Activated B cell treated with CpG ODN at 0.5 μM for 24 hours (primary cell): ENCODE measurements at regions not wholly inside any gene's neighbourhood (a gene's known extent, or its start where the extent isn't known, plus 50 kb on each side); places are given as distances from the start of the nearest gene placed in this dataset.
A peak's percentile ranks its signal among the peaks of the same experiment; 100 is the strongest.

ENCODE experiments used
- ATAC-seq: fragments of 200-7000 bp; cut with Tn5 transposase; one replicate; pipeline ENCODE4 v1.10.0; 2021; ENCODE audit warnings: low read depth, mild to moderate bottlenecking, moderate library complexity
- CTCF ChIA-PET: fragments of 350-600 bp; sonication (Branson Sonifier 250); formaldehyde crosslinking; loops from one replicate; lab custom pipeline; 2021; ENCODE audit warnings: antibody characterized with exemption; lab: Charles Lee
- POLR2A ChIA-PET: fragments of 350-600 bp; sonication (Branson Sonifier 250); formaldehyde crosslinking; loops from one replicate; lab custom pipeline; 2021; ENCODE audit warnings: antibody characterized with exemption; lab: Charles Lee
- DNase-seq: peaks from one replicate; pipeline ENCODE4 v3.0.0; 2022
- H3K27ac Mint-ChIP-seq: one replicate; pipeline ENCODE4 v1.8.0; 2020; ENCODE audit warnings: mixed read lengths
- H3K27me3 Mint-ChIP-seq: one replicate; pipeline ENCODE4 v1.8.0; 2021; ENCODE audit warnings: mixed read lengths
- H3K36me3 Mint-ChIP-seq: one replicate; pipeline ENCODE4 v1.8.0; 2021; ENCODE audit warnings: low read depth, mixed read lengths
- H3K4me1 Mint-ChIP-seq: one replicate; pipeline ENCODE4 v1.8.0; 2021; ENCODE audit warnings: mixed read lengths
- H3K4me3 Mint-ChIP-seq: one replicate; pipeline ENCODE4 v1.8.0; 2020; ENCODE audit warnings: mild to moderate bottlenecking, mixed read lengths
- H3K9me3 Mint-ChIP-seq: one replicate; pipeline ENCODE4 v1.8.0; 2020; ENCODE audit warnings: mixed read lengths
- intact Hi-C: fragments of 100-400 bp; cut with micrococcal nuclease; formaldehyde crosslinking; loops from one replicate; pipeline ENCODE4 v1.15.1; 2024
- TF ChIP-seq, protein P1 (sequence below): fragments of 200-600 bp; IDR thresholded peaks from one replicate; pipeline ENCODE4 v1.8.0; 2022; ENCODE audit warnings: antibody characterized with exemption, mild to moderate bottlenecking

DNA sequence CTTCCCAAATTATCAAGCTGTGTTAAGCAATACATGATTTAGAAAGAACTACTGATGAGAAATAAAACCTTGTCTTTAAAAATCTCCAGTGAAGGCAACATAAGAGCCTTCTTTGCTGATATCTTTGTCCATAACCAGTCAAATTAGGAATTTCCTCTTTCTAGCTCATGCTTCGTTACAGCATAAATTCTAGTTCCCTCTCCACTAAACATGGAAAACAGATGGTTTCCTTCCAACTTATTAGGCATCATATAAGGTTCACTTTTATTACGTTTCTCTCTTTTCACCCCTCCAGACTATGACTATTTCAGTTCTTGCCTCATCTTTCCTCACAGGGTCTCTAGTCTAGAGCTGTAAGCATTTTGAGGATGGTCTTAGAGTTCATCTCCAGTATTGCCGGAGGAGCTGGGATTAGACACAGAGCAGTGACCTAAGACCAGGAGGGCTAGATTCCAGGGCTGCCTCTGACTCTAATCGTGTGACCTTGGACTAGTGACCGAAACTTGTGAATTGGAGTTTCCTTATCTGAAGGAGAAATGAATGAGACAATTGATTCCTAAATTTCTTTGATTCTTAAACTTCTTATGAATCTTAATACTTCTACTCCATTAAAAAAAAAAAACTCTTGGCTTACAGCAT lies 195.5 kb upstream of the APCDD1 start:
- H3K27ac Mint-ChIP-seq = no peak overlapping the region
- CTCF ChIA-PET = no interaction called here
- POLR2A ChIA-PET = no interaction called here
- DNase-seq = no peak
- no peaks in the 10 kb centered on the region for H3K27me3 Mint-ChIP-seq
- no peaks in the 10 kb centered on the region for H3K36me3 Mint-ChIP-seq
- intact Hi-C loops = no loop called here
- TF ChIP-seq, protein P1, sequence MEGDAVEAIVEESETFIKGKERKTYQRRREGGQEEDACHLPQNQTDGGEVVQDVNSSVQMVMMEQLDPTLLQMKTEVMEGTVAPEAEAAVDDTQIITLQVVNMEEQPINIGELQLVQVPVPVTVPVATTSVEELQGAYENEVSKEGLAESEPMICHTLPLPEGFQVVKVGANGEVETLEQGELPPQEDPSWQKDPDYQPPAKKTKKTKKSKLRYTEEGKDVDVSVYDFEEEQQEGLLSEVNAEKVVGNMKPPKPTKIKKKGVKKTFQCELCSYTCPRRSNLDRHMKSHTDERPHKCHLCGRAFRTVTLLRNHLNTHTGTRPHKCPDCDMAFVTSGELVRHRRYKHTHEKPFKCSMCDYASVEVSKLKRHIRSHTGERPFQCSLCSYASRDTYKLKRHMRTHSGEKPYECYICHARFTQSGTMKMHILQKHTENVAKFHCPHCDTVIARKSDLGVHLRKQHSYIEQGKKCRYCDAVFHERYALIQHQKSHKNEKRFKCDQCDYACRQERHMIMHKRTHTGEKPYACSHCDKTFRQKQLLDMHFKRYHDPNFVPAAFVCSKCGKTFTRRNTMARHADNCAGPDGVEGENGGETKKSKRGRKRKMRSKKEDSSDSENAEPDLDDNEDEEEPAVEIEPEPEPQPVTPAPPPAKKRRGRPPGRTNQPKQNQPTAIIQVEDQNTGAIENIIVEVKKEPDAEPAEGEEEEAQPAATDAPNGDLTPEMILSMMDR = no peak
- H3K4me1 Mint-ChIP-seq = peaks cover 35% of the 10 kb centered on the region
- no peak for ATAC-seq
- no peaks in the 10 kb centered on the region for H3K9me3 Mint-ChIP-seq
- no peak overlapping the region for H3K4me3 Mint-ChIP-seq

GRCh38 chr18:10259901-10260300 lies 194.5 kb upstream of the APCDD1 start:
- POLR2A ChIA-PET = no interaction called here
- no peak for DNase-seq
- no peaks in the 10 kb centered on the region for H3K9me3 Mint-ChIP-seq
- H3K4me3 Mint-ChIP-seq = no peak overlapping the region
- TF ChIP-seq, protein P1 = no peak
- H3K4me1 Mint-ChIP-seq = peaks cover 37% of the 10 kb centered on the region
- no peaks in the 10 kb centered on the region for H3K27me3 Mint-ChIP-seq
- intact Hi-C loops = no loop called here
- H3K36me3 Mint-ChIP-seq = no peaks in the 10 kb centered on the region
- H3K27ac Mint-ChIP-seq = no peak overlapping the region
- no peak for ATAC-seq
- CTCF ChIA-PET = no interaction called here

DNA sequence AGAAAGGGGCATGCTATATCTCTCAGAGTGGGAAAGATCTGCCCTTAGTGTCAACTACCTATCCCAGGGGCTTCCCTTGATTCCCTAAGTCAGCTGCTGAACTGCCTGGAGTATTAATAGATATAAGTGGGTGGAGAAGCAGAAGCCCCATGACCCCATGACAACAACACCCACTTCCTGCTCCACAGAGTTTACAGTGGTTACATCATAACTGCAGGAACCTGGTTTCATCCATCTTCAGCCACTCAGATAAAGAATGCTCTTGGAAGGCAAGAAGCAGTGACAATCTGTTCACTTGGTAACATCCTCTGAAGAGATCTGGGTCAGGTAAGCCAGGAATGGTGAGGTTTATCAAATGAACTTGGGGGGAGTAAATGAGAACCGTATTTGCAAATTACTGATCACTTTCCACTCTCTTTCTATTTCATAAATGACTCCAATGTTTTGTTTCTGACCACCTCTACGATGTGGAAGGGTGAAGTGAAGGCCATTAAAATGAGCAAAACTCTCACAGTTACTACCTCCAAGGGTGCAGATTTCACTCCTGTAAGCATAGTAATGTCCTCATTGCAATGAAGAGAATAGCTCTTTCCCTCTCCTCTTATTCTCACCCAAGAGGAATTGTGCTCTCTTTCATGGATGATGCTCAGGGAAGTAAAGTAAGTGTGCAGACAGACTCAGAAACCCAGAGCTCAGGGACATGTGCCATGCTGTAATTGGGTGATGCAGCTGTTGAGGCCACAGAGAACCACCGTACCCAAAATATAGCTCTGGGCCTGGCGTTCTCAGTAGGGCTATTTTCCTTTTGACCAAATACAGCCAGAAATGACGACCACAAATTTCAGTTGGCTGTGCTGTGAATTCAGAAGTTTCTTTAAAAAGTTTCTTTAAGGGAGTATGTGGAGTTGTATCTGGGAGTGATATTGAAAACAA lies 192.8 kb upstream of the APCDD1 start:
- no peak overlapping the region for H3K27ac Mint-ChIP-seq
- TF ChIP-seq, protein P1 = no peak
- no peaks in the 10 kb centered on the region for H3K9me3 Mint-ChIP-seq
- no peak overlapping the region for H3K4me3 Mint-ChIP-seq
- H3K27me3 Mint-ChIP-seq = no peaks in the 10 kb centered on the region
- no peak for DNase-seq
- POLR2A ChIA-PET = no interaction called here
- ATAC-seq = no peak
- intact Hi-C loops = no loop called here
- CTCF ChIA-PET = no interaction called here
- H3K4me1 Mint-ChIP-seq = peaks cover 52% of the 10 kb centered on the region
- H3K36me3 Mint-ChIP-seq = no peaks in the 10 kb centered on the region

GRCh38 chr18:10262566-10262965 lies 191.9 kb upstream of the APCDD1 start:
- ChIA-PET CTCF (no interaction called here), POLR2A (no interaction called here)
- no peaks in the 10 kb centered on the region for H3K9me3 Mint-ChIP-seq
- no peak for DNase-seq
- no peak for ATAC-seq
- no peaks in the 10 kb centered on the region for H3K27me3 Mint-ChIP-seq
- intact Hi-C loops = no loop called here
- no peak overlapping the region for H3K27ac Mint-ChIP-seq
- H3K4me1 Mint-ChIP-seq = peaks cover 52% of the 10 kb centered on the region
- H3K4me3 Mint-ChIP-seq = no peak overlapping the region
- no peaks in the 10 kb centered on the region for H3K36me3 Mint-ChIP-seq
- TF ChIP-seq, protein P1 = no peak

DNA sequence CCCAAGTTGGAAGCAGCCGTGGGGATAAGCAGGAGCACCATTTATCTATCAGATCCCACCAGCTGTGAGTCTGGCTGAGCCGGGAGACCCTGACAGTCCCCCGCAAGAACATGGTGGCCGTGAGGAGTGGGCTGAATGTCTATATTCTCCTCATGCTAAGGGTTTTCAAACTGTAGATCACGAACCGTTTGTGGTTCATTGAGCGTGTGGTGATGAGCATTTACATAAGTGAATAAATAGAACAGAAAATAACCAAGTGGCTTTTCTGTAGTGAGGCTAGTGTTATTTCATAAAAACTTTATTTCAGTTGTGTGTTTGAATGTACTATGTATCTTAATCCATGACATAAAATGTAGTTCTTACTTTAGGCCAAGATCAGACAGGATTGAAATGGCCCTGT lies 190.2 kb upstream of the APCDD1 start:
- POLR2A ChIA-PET = no interaction called here
- H3K9me3 Mint-ChIP-seq = no peaks in the 10 kb centered on the region
- intact Hi-C loops = no loop called here
- ATAC-seq (peak; percentile 21), DNase-seq (no peak)
- H3K4me1 Mint-ChIP-seq = peaks cover 58% of the 10 kb centered on the region
- CTCF ChIA-PET = no interaction called here
- no peak overlapping the region for H3K27ac Mint-ChIP-seq
- TF ChIP-seq, protein P1 = no peak
- no peaks in the 10 kb centered on the region for H3K27me3 Mint-ChIP-seq
- peak overlapping the region; percentile 39 for H3K4me3 Mint-ChIP-seq
- no peaks in the 10 kb centered on the region for H3K36me3 Mint-ChIP-seq
